Prostate gland (tissue), 2 donors: ENCODE measurements at regions not wholly inside any gene's neighbourhood (a gene's known extent, or its start where the extent isn't known, plus 50 kb on each side); places are given as distances from the start of the nearest gene placed in this dataset.

Experiments
- DNase-seq: peaks from one replicate; pipeline ENCODE4 v3.0.0-alpha.2; 2019; ENCODE audit warnings: low spot score
- H3K27ac ChIP-seq, 2 donors: fragments of 200-600 bp; sonication (generic); 2 replicates each; pipeline ENCODE4 v1.5.1; 2017 to 2019
- H3K27me3 ChIP-seq: fragments of 200-600 bp; sonication (generic); replicated peaks from 2 replicates; pipeline ENCODE4 v1.5.1; 2019; ENCODE audit not compliant: insufficient read depth
- H3K36me3 ChIP-seq, 2 donors: fragments of 200-600 bp; sonication (generic); 1 replicate in 1 of 2; 2 replicates in 1 of 2; pipeline versions ENCODE4 v1.5.1 to v1.8.1; 2017 to 2019
- H3K4me1 ChIP-seq: fragments of 200-600 bp; sonication (generic); replicated peaks from 2 replicates; pipeline ENCODE4 v1.5.1; 2019
- H3K4me3 ChIP-seq, 2 donors: fragments of 200-600 bp; sonication (generic); 2 replicates each; pipeline ENCODE4 v1.5.1; 2017 to 2019
- H3K9me3 ChIP-seq: fragments of 200-600 bp; sonication (generic); 2 replicates; pipeline ENCODE4 v1.5.1; 2017
- POLR2A ChIP-seq: fragments of 450-650 bp; IDR thresholded peaks from one replicate; pipeline ENCODE4 v1.6.1; 2016; ENCODE audit warnings: antibody characterized with exemption, mild to moderate bottlenecking
- POLR2AphosphoS5 ChIP-seq: sonication (generic); formaldehyde crosslinking; IDR thresholded peaks from one replicate; pipeline ENCODE4 v1.6.1; 2017; ENCODE audit warnings: antibody characterized with exemption
- WGBS: methylation state at CpG from one replicate; pipeline ENCODE4 v1.1.5; 2018; 5-methylcytosine and 5-hydroxymethylcytosine counted together
- intact Hi-C: fragments of 100-400 bp; cut with DNase I; formaldehyde crosslinking; loops from one replicate; pipeline ENCODE4 v1.14.2; 2022
- TF ChIP-seq, protein P1 (sequence below), 4 experiments: fragments of 200-600 bp in 2 of 4; fragments of 450-650 bp in 2 of 4; sonication (generic) in 2 of 4; IDR thresholded peaks; 1 replicate in 3 of 4; 2 replicates in 1 of 4; pipeline ENCODE4 v1.5.1; 2016 to 2019; ENCODE audit warnings: antibody characterized with exemption in 4 of 4, mild to moderate bottlenecking in 2 of 4, moderate library complexity in 2 of 4

- Histone ChIP-seq H3K4me3 (no peak overlapping the region), H3K9me3 (no peaks in the 10 kb centered on the region), H3K4me1 (no peaks in the 10 kb centered on the region), H3K27me3 (no peaks in the 10 kb centered on the region), H3K36me3 (no peaks in the 10 kb centered on the region), H3K27ac (no peak overlapping the region)
- DNase-seq = peak; percentile 21
- WGBS = 33% methylated on average over 11 of the region's 11 CpGs
- intact Hi-C loops = no loop called here
- TF ChIP-seq POLR2AphosphoS5 (peak; percentile 11), POLR2A (no peak)
- TF ChIP-seq, protein P1, sequence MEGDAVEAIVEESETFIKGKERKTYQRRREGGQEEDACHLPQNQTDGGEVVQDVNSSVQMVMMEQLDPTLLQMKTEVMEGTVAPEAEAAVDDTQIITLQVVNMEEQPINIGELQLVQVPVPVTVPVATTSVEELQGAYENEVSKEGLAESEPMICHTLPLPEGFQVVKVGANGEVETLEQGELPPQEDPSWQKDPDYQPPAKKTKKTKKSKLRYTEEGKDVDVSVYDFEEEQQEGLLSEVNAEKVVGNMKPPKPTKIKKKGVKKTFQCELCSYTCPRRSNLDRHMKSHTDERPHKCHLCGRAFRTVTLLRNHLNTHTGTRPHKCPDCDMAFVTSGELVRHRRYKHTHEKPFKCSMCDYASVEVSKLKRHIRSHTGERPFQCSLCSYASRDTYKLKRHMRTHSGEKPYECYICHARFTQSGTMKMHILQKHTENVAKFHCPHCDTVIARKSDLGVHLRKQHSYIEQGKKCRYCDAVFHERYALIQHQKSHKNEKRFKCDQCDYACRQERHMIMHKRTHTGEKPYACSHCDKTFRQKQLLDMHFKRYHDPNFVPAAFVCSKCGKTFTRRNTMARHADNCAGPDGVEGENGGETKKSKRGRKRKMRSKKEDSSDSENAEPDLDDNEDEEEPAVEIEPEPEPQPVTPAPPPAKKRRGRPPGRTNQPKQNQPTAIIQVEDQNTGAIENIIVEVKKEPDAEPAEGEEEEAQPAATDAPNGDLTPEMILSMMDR (IDR thresholded peaks at IDR 0.05) = no peak
These were observed 429.2 kb upstream of the KLF4 start for GRCh38 chr9:107918749-107919148.

GRCh38 chr9:107914151-107914550 is 424.6 kb upstream of the KLF4 start:
- no peak for DNase-seq
- Histone ChIP-seq H3K27ac (no peak overlapping the region), H3K36me3 (no peaks in the 10 kb centered on the region), H3K9me3 (no peaks in the 10 kb centered on the region), H3K27me3 (no peaks in the 10 kb centered on the region), H3K4me3 (no peak overlapping the region), H3K4me1 (no peaks in the 10 kb centered on the region)
- no peak for TF ChIP-seq POLR2AphosphoS5
- TF ChIP-seq POLR2A = no peak
- TF ChIP-seq, protein P1 (IDR thresholded peaks at IDR 0.05) = no peak
- 82% methylated on average over 1 of the region's 1 CpG for WGBS
- intact Hi-C loops = no loop called here

DNA sequence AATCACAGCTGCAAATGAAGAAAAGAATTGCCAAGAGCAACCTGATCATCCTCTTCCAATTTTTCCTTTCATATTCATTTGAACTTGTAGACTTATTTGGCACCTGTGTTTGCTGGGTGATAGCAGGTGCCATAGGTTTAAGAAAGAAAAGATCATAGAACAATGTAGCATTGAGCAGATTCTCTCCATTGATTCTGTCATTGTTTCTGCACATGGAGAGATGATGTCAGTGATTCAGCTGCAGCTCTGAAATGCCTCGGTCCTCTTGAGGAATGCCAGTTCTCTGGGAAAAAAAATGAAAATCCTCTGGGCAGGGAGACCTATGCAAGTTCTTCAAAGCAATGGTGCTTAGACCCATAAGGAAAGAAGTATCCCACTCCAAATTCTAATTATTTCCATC is 418.1 kb upstream of the KLF4 start:
- Histone ChIP-seq H3K27ac (no peak overlapping the region), H3K4me1 (no peaks in the 10 kb centered on the region), H3K9me3 (no peaks in the 10 kb centered on the region), H3K36me3 (no peaks in the 10 kb centered on the region), H3K4me3 (no peak overlapping the region), H3K27me3 (no peaks in the 10 kb centered on the region)
- TF ChIP-seq POLR2A = no peak
- TF ChIP-seq, protein P1 (IDR thresholded peaks at IDR 0.05) = no peak
- no peak for DNase-seq
- 57% methylated on average over 1 of the region's 1 CpG for WGBS
- intact Hi-C loops = no loop called here

- no peaks in the 10 kb centered on the region for H3K36me3 ChIP-seq
- DNase-seq = no peak
- no peaks in the 10 kb centered on the region for H3K9me3 ChIP-seq
- H3K4me3 ChIP-seq = no peak overlapping the region
- H3K27ac ChIP-seq = no peak overlapping the region
- TF ChIP-seq POLR2AphosphoS5 (no peak), POLR2A (no peak)
- TF ChIP-seq, protein P1 (IDR thresholded peaks at IDR 0.05) = no peak
- WGBS = 98% methylated on average over 3 of the region's 3 CpGs
- no peaks in the 10 kb centered on the region for H3K4me1 ChIP-seq
- intact Hi-C loops = no loop called here
- H3K27me3 ChIP-seq = no peaks in the 10 kb centered on the region
These were observed 417.7 kb upstream of the KLF4 start for GRCh38 chr9:107907255-107907654.

- no peak overlapping the region for H3K4me3 ChIP-seq
- H3K36me3 ChIP-seq = no peaks in the 10 kb centered on the region
- H3K27ac ChIP-seq = no peak overlapping the region
- intact Hi-C loops = no loop called here
- no peak for DNase-seq
- no peaks in the 10 kb centered on the region for H3K4me1 ChIP-seq
- H3K9me3 ChIP-seq = no peaks in the 10 kb centered on the region
- H3K27me3 ChIP-seq = no peaks in the 10 kb centered on the region
- TF ChIP-seq POLR2A = no peak
- TF ChIP-seq, protein P1 (IDR thresholded peaks at IDR 0.05) = no peak
- TF ChIP-seq POLR2AphosphoS5 = no peak
- 97% methylated on average over 1 of the region's 1 CpG for WGBS
These were observed 416.5 kb upstream of the KLF4 start for GRCh38 chr9:107906074-107906473.
